ENCODE measurements at regions not wholly inside any gene's neighbourhood (a gene's known extent, or its start where the extent isn't known, plus 50 kb on each side); places are given as distances from the start of the nearest gene placed in this dataset.

- no peak for TF ChIP-seq CTCF (IDR thresholded peaks at IDR 0.05)
- no peak for TF ChIP-seq POLR2A (IDR thresholded peaks at IDR 0.05)
Measured at GRCh38 chr7:116447966-116448839, 51.3 kb upstream of the CAV2 start.

All from uterus (tissue), 2 donors.